Naive thymus-derived CD8-positive, alpha-beta T cell (primary cell): ENCODE measurements at regions not wholly inside any gene's neighbourhood (a gene's known extent, or its start where the extent isn't known, plus 50 kb on each side); places are given as distances from the start of the nearest gene placed in this dataset.

Experiments used
- ATAC-seq, 2 donors: fragments of 150-1000 bp; cut with Tn5 transposase in 1 of 2; sonication (Bioruptor Pico), chemical (Tn5 transposase) in 1 of 2; 1 replicate in 1 of 2; 2 replicates in 1 of 2; pipeline ENCODE4 v1.10.0; 2021; ENCODE audit warnings: mild to moderate bottlenecking in 2 of 2, moderate library complexity in 2 of 2
- POLR2A ChIA-PET: fragments of 350-600 bp; sonication (Branson Sonifier 250); formaldehyde crosslinking; loops from one replicate; lab custom pipeline; 2021; ENCODE audit warnings: antibody characterized with exemption; lab: Charles Lee
- DNase-seq, 10 donors: peaks; one replicate each; pipeline versions ENCODE4 v3.0.0 to v3.0.0-alpha.2; 2020 to 2022
- H3K27ac Mint-ChIP-seq, 10 donors: one replicate each; pipeline ENCODE4 v1.8.0; 2020 to 2022; ENCODE audit warnings: mild to moderate bottlenecking in 10 of 10, mixed read lengths in 10 of 10, moderate library complexity in 4 of 10, inconsistent platforms in 1 of 10
- H3K27me3 Mint-ChIP-seq, 5 donors: one replicate each; pipeline ENCODE4 v1.8.0; 2021 to 2022; ENCODE audit warnings: mixed read lengths in 5 of 5
- H3K36me3 Mint-ChIP-seq, 3 donors: one replicate each; pipeline ENCODE4 v1.8.0; 2020 to 2022; ENCODE audit warnings: mixed read lengths in 3 of 3, mild to moderate bottlenecking in 2 of 3, inconsistent platforms in 1 of 3
- H3K4me1 Mint-ChIP-seq, 4 donors: one replicate each; pipeline ENCODE4 v1.8.0; 2021 to 2022; ENCODE audit warnings: mixed read lengths in 4 of 4
- H3K4me3 Mint-ChIP-seq, 10 donors: one replicate each; pipeline ENCODE4 v1.8.0; 2020 to 2022; ENCODE audit warnings: mild to moderate bottlenecking in 10 of 10, mixed read lengths in 10 of 10, moderate library complexity in 6 of 10, inconsistent platforms in 1 of 10
- H3K9me3 Mint-ChIP-seq, 9 donors: one replicate each; pipeline ENCODE4 v1.8.0; 2020 to 2022; ENCODE audit warnings: mixed read lengths in 9 of 9, mild to moderate bottlenecking in 3 of 9, inconsistent platforms in 1 of 9, moderate library complexity in 1 of 9

- DNase-seq = no peak
- Mint-ChIP-seq H3K36me3 (no peaks in the 10 kb centered on the region), H3K9me3 (peaks cover 0 to 4% (median 0%) of the 10 kb centered on the region in 9 donors), H3K4me3 (no peak overlapping the region), H3K27ac (no peak overlapping the region), H3K4me1 (no peaks in the 10 kb centered on the region), H3K27me3 (peaks cover 1 to 9% (median 5%) of the 10 kb centered on the region in 5 donors)
- POLR2A ChIA-PET = no interaction called here
- ATAC-seq = no peak
Observed at GRCh38 chr10:94043431-94043990, 49.8 kb downstream of the PLCE1 start.

GRCh38 chr10:94046098-94046497 is 52.4 kb downstream of the PLCE1 start:
- H3K27ac Mint-ChIP-seq = no peak overlapping the region
- ATAC-seq (no peak), DNase-seq (no peak)
- no peaks in the 10 kb centered on the region for H3K36me3 Mint-ChIP-seq
- no peaks in the 10 kb centered on the region for H3K4me1 Mint-ChIP-seq
- peaks cover 1 to 19% (median 3%) of the 10 kb centered on the region in 5 donors for H3K27me3 Mint-ChIP-seq
- H3K4me3 Mint-ChIP-seq = no peak overlapping the region
- H3K9me3 Mint-ChIP-seq = peaks cover 0 to 8% (median 0%) of the 10 kb centered on the region in 9 donors
- POLR2A ChIA-PET = no interaction called here

- H3K4me3 Mint-ChIP-seq = no peak overlapping the region
- no peaks in the 10 kb centered on the region for H3K4me1 Mint-ChIP-seq
- ATAC-seq = no peak
- POLR2A ChIA-PET = no interaction called here
- peaks cover 1 to 14% (median 3%) of the 10 kb centered on the region in 5 donors for H3K27me3 Mint-ChIP-seq
- H3K9me3 Mint-ChIP-seq = peaks cover 0 to 8% (median 0%) of the 10 kb centered on the region in 9 donors
- no peak for DNase-seq
- H3K36me3 Mint-ChIP-seq = no peaks in the 10 kb centered on the region
- H3K27ac Mint-ChIP-seq = no peak overlapping the region
Observed at GRCh38 chr10:94047293-94047692, 53.6 kb downstream of the PLCE1 start.

- no peak for ATAC-seq
- no peak for DNase-seq
- Mint-ChIP-seq H3K27me3 (peaks cover 0 to 14% (median 3%) of the 10 kb centered on the region in 5 donors), H3K9me3 (peaks cover 0 to 8% (median 0%) of the 10 kb centered on the region in 9 donors), H3K27ac (no peak overlapping the region), H3K36me3 (no peaks in the 10 kb centered on the region), H3K4me3 (no peak overlapping the region), H3K4me1 (no peaks in the 10 kb centered on the region)
- POLR2A ChIA-PET = no interaction called here
Observed at GRCh38 chr10:94049911-94050310, 56.2 kb downstream of the PLCE1 start.

GRCh38 chr10:94052281-94052680 is 58.5 kb downstream of the PLCE1 start:
- no peaks in the 10 kb centered on the region for H3K4me1 Mint-ChIP-seq
- peaks cover 0 to 14% (median 3%) of the 10 kb centered on the region in 5 donors for H3K27me3 Mint-ChIP-seq
- no peaks in the 10 kb centered on the region for H3K36me3 Mint-ChIP-seq
- no peak overlapping the region for H3K27ac Mint-ChIP-seq
- no peak overlapping the region for H3K4me3 Mint-ChIP-seq
- POLR2A ChIA-PET = no interaction called here
- DNase-seq (no peak), ATAC-seq (no peak)
- peaks cover 0 to 8% (median 0%) of the 10 kb centered on the region in 9 donors for H3K9me3 Mint-ChIP-seq

- Mint-ChIP-seq H3K4me1 (no peaks in the 10 kb centered on the region), H3K4me3 (no peak overlapping the region), H3K27me3 (peaks cover 0 to 14% (median 3%) of the 10 kb centered on the region in 5 donors), H3K36me3 (no peaks in the 10 kb centered on the region), H3K27ac (no peak overlapping the region), H3K9me3 (peaks cover 0 to 8% (median 0%) of the 10 kb centered on the region in 9 donors)
- DNase-seq = no peak
- ATAC-seq = no peak
- POLR2A ChIA-PET = no interaction called here
Observed at GRCh38 chr10:94052866-94053791, 59.4 kb downstream of the PLCE1 start.

GRCh38 chr10:94059178-94059883 is 65.6 kb downstream of the PLCE1 start:
- Mint-ChIP-seq H3K4me3 (no peak overlapping the region), H3K36me3 (no peaks in the 10 kb centered on the region), H3K9me3 (peaks cover 0 to 21% (median 2%) of the 10 kb centered on the region in 9 donors), H3K4me1 (no peaks in the 10 kb centered on the region), H3K27me3 (peaks cover 6 to 20% (median 11%) of the 10 kb centered on the region in 5 donors), H3K27ac (no peak overlapping the region)
- DNase-seq (no peak), ATAC-seq (no peak)
- POLR2A ChIA-PET = no interaction called here

GRCh38 chr10:94061026-94061425 is 67.3 kb downstream of the PLCE1 start:
- Mint-ChIP-seq H3K27me3 (peaks cover 6 to 22% (median 14%) of the 10 kb centered on the region in 5 donors), H3K36me3 (no peaks in the 10 kb centered on the region), H3K4me3 (no peak overlapping the region), H3K4me1 (no peaks in the 10 kb centered on the region), H3K27ac (no peak overlapping the region), H3K9me3 (peaks cover 0 to 21% (median 2%) of the 10 kb centered on the region in 9 donors)
- ATAC-seq = no peak
- no peak for DNase-seq
- POLR2A ChIA-PET = no interaction called here

GRCh38 chr10:94062611-94063010 is 68.9 kb downstream of the PLCE1 start:
- Mint-ChIP-seq H3K4me3 (no peak overlapping the region), H3K9me3 (peaks cover 0 to 32% (median 2%) of the 10 kb centered on the region in 9 donors), H3K27ac (no peak overlapping the region), H3K27me3 (peaks cover 6 to 22% (median 18%) of the 10 kb centered on the region in 5 donors), H3K4me1 (no peaks in the 10 kb centered on the region), H3K36me3 (no peaks in the 10 kb centered on the region)
- DNase-seq = no peak
- POLR2A ChIA-PET = no interaction called here
- no peak for ATAC-seq

- Mint-ChIP-seq H3K4me3 (no peak overlapping the region), H3K9me3 (peaks cover 0 to 21% (median 0%) of the 10 kb centered on the region in 9 donors), H3K36me3 (no peaks in the 10 kb centered on the region), H3K27me3 (peaks cover 3 to 22% (median 13%) of the 10 kb centered on the region in 5 donors), H3K4me1 (no peaks in the 10 kb centered on the region), H3K27ac (no peak overlapping the region)
- ATAC-seq (no peak), DNase-seq (no peak)
- POLR2A ChIA-PET = no interaction called here
Observed at GRCh38 chr10:94065362-94065761, 71.6 kb downstream of the PLCE1 start.

- peaks cover 3 to 23% (median 15%) of the 10 kb centered on the region in 5 donors for H3K27me3 Mint-ChIP-seq
- H3K9me3 Mint-ChIP-seq = peaks cover 0 to 21% (median 0%) of the 10 kb centered on the region in 9 donors
- no peaks in the 10 kb centered on the region for H3K4me1 Mint-ChIP-seq
- H3K27ac Mint-ChIP-seq = no peak overlapping the region
- no peak for ATAC-seq
- no peak overlapping the region for H3K4me3 Mint-ChIP-seq
- DNase-seq = no peak
- POLR2A ChIA-PET = no interaction called here
- no peaks in the 10 kb centered on the region for H3K36me3 Mint-ChIP-seq
Observed at GRCh38 chr10:94065787-94066186, 72.1 kb downstream of the PLCE1 start.

- peaks cover 3 to 30% (median 15%) of the 10 kb centered on the region in 5 donors for H3K27me3 Mint-ChIP-seq
- H3K4me3 Mint-ChIP-seq = no peak overlapping the region
Observed at GRCh38 chr10:94066411-94066810, 72.7 kb downstream of the PLCE1 start.

GRCh38 chr10:94069884-94070283 is 76.2 kb downstream of the PLCE1 start:
- peaks cover 0 to 44% (median 13%) of the 10 kb centered on the region in 5 donors for H3K27me3 Mint-ChIP-seq
- no peaks in the 10 kb centered on the region for H3K4me1 Mint-ChIP-seq
- peaks cover 0 to 13% (median 0%) of the 10 kb centered on the region in 9 donors for H3K9me3 Mint-ChIP-seq
- no peak overlapping the region for H3K27ac Mint-ChIP-seq
- H3K4me3 Mint-ChIP-seq = no peak overlapping the region
- DNase-seq = no peak
- POLR2A ChIA-PET = no interaction called here
- ATAC-seq = no peak
- no peaks in the 10 kb centered on the region for H3K36me3 Mint-ChIP-seq

More at GRCh38 chr10:94066411-94066810, 72.7 kb downstream of the PLCE1 start:
- ATAC-seq (no peak), DNase-seq (no peak)
- H3K36me3 Mint-ChIP-seq = no peaks in the 10 kb centered on the region
- H3K4me1 Mint-ChIP-seq = no peaks in the 10 kb centered on the region
- H3K27ac Mint-ChIP-seq = no peak overlapping the region
- POLR2A ChIA-PET = no interaction called here
- peaks cover 0 to 21% (median 0%) of the 10 kb centered on the region in 9 donors for H3K9me3 Mint-ChIP-seq
